Left ventricle myocardium inferior (tissue), 1 donor: ENCODE measurements at regions not wholly inside any gene's neighbourhood (a gene's known extent, or its start where the extent isn't known, plus 50 kb on each side); places are given as distances from the start of the nearest gene placed in this dataset.

Experiments
- DNase-seq: peaks from one replicate; pipeline ENCODE4 v3.0.0-alpha.2; 2020
- H3K27ac ChIP-seq: fragments of 200-600 bp; replicated peaks from 2 replicates; pipeline ENCODE4 v1.8.0; 2021
- H3K27me3 ChIP-seq: fragments of 200-600 bp; 2 replicates; pipeline ENCODE4 v1.8.0; 2021; ENCODE audit warnings: low read depth
- H3K36me3 ChIP-seq: fragments of 200-600 bp; 2 replicates; pipeline ENCODE4 v1.8.0; 2021
- H3K4me1 ChIP-seq: fragments of 200-600 bp; 2 replicates; pipeline ENCODE4 v1.8.0; 2021
- H3K4me3 ChIP-seq: fragments of 200-600 bp; 2 replicates; pipeline ENCODE4 v1.8.0; 2021; ENCODE audit warnings: mild to moderate bottlenecking, moderate library complexity
- H3K9me3 ChIP-seq: fragments of 200-600 bp; replicated peaks from 2 replicates; pipeline ENCODE4 v1.8.0; 2021
- intact Hi-C: fragments of 100-400 bp; cut with micrococcal nuclease; formaldehyde crosslinking; loops from one replicate; pipeline ENCODE4 v1.11.0; 2022
- TF ChIP-seq, protein P1 (sequence below): fragments of 200-600 bp; IDR thresholded peaks from 2 replicates; pipeline ENCODE4 v1.8.0; 2021; ENCODE audit warnings: antibody characterized with exemption, mild to moderate bottlenecking, borderline replicate concordance
- donor health status: DM: no; HTN: yes; CAD: no; lungs with severe emphysema.

DNA sequence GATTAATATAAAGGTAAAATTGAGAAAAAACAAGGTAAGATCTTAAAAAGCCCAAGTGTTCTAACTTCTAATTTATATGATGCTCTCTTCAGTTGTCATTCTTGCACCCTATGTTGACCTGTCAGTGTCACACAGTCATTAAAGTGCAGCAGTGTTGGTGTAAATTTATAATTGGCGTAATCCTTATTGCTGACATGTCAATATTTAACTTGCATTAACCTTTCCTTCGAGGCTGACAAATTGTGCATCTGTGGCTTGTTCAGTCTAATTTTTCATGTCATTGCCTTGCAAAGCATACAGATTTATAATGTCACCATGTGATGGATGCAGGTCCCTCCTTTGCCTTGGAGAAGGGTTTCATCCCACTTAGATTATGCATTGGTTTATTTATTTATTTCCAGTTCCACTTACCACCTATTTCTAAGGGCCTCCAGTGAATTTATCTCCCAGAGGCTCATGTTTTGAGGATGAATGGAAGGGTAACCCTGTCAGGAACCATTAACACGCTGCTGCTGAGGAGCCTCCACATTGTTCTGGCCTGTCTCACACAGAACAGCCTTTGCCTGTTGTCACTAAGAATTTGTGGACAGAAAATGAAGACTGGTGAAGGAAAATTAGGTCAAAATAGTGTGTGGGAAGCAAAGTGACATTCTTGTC, 1098.5 kb upstream of the LCORL start:
- intact Hi-C loops = no loop called here
- TF ChIP-seq, protein P1, sequence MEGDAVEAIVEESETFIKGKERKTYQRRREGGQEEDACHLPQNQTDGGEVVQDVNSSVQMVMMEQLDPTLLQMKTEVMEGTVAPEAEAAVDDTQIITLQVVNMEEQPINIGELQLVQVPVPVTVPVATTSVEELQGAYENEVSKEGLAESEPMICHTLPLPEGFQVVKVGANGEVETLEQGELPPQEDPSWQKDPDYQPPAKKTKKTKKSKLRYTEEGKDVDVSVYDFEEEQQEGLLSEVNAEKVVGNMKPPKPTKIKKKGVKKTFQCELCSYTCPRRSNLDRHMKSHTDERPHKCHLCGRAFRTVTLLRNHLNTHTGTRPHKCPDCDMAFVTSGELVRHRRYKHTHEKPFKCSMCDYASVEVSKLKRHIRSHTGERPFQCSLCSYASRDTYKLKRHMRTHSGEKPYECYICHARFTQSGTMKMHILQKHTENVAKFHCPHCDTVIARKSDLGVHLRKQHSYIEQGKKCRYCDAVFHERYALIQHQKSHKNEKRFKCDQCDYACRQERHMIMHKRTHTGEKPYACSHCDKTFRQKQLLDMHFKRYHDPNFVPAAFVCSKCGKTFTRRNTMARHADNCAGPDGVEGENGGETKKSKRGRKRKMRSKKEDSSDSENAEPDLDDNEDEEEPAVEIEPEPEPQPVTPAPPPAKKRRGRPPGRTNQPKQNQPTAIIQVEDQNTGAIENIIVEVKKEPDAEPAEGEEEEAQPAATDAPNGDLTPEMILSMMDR = no peak
- Histone ChIP-seq H3K27ac (no peak overlapping the region), H3K4me1 (no peaks in the 10 kb centered on the region), H3K27me3 (no peaks in the 10 kb centered on the region), H3K4me3 (no peak overlapping the region), H3K36me3 (no peaks in the 10 kb centered on the region), H3K9me3 (no peaks in the 10 kb centered on the region)
- no peak for DNase-seq

DNA sequence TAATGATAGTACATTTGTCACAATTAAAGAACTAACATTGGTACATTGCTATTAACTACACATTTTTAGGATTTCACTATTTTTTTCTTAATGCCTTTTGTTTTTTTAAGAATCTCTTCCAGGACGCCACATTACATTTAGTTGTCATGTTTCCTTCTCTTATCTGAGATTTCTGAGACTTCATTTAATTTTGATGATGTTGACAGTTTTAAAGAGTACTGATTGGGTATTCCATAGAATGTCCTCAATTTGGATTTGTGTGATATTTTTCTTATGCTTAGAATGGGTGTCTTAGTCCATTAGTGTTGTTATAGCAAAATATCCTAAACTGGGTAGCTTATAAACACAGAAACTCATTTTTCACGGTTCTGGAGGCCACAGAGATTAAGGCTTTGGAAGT, 1095.5 kb upstream of the LCORL start:
- H3K27me3 ChIP-seq = no peaks in the 10 kb centered on the region
- no peak for DNase-seq
- no peaks in the 10 kb centered on the region for H3K4me1 ChIP-seq
- intact Hi-C loops = no loop called here
- H3K36me3 ChIP-seq = no peaks in the 10 kb centered on the region
- H3K9me3 ChIP-seq = no peaks in the 10 kb centered on the region
- TF ChIP-seq, protein P1 = no peak
- no peak overlapping the region for H3K27ac ChIP-seq
- no peak overlapping the region for H3K4me3 ChIP-seq

DNA sequence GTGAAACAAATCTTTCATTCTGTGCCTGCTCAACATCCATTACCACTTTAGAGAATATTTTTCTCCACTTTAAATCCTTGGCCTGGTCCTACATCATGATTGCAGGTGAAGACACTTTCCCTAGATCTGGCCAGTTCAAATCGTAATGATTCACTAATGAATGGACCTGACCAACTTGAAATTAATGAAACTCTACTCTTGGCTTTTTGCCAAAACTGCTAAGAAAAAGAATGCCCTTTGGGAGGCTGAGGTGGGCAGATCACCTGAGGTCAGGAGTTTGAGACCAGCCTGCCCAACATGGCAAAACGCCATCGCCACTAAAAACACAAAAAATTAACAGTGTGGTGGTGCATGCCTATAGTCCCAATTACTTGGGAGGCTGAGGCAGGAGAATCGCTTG, 1082.6 kb upstream of the LCORL start:
- peaks cover 5% of the 10 kb centered on the region for H3K9me3 ChIP-seq
- H3K4me1 ChIP-seq = no peaks in the 10 kb centered on the region
- H3K36me3 ChIP-seq = no peaks in the 10 kb centered on the region
- no peak overlapping the region for H3K4me3 ChIP-seq
- TF ChIP-seq, protein P1 = no peak
- H3K27ac ChIP-seq = no peak overlapping the region
- no peaks in the 10 kb centered on the region for H3K27me3 ChIP-seq
- no peak for DNase-seq
- intact Hi-C loops = no loop called here

DNA sequence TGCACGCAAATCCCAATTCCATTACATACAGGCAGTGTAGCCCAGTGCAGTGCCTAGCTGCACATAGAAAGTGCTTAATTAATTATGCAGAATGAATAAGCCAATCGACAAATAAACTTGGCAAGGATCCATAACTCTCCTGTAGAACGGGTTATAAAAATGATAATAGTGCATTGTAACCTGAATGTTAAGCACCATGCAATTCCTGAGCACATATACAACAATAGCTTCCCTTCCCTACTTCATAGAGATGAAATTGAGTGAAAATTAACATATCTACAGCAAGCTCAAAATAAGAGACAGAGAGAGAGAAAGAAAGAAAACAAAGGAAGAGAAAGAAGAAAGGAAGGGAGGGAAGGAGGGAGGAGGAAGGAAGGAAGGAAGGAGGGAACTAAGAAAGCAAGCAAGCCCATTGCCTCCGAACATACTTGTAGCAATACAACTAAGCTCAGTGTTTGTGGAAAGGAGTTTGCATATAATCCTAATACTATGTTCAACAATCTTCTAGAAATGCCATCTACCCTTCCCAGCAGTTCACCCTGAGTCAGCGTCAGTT, 1074.0 kb upstream of the LCORL start:
- no peak overlapping the region for H3K4me3 ChIP-seq
- DNase-seq = no peak
- intact Hi-C loops = no loop called here
- H3K36me3 ChIP-seq = no peaks in the 10 kb centered on the region
- H3K9me3 ChIP-seq = no peaks in the 10 kb centered on the region
- no peak overlapping the region for H3K27ac ChIP-seq
- H3K27me3 ChIP-seq = no peaks in the 10 kb centered on the region
- H3K4me1 ChIP-seq = no peaks in the 10 kb centered on the region
- TF ChIP-seq, protein P1 = no peak

DNA sequence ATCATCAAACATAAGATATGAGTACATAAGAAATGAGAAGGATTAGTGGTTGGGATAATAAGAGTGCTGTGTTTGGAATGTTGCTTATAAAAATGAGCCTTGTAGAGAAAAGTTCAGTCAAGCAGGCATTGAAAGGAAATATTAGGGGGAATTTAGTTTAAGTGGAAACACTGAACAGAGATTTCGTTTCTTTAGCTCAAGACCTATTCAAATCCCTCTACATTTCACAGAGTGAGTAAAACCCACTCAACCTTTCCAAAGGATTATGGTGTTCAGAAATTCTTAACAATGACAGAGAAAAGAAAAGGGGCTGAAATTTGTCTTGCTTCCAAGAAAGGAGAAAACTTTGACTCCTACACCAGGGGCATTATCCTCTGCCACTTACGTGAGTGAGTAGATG, 1072.4 kb upstream of the LCORL start:
- TF ChIP-seq, protein P1 = no peak
- intact Hi-C loops = no loop called here
- no peak overlapping the region for H3K27ac ChIP-seq
- H3K36me3 ChIP-seq = no peaks in the 10 kb centered on the region
- H3K4me3 ChIP-seq = no peak overlapping the region
- H3K4me1 ChIP-seq = no peaks in the 10 kb centered on the region
- DNase-seq = no peak
- H3K27me3 ChIP-seq = no peaks in the 10 kb centered on the region
- no peaks in the 10 kb centered on the region for H3K9me3 ChIP-seq
